Stimulated activated CD4-positive, alpha-beta T cell treated with anti-CD3 and anti-CD28 coated beads, Interleukin-12 subunit alpha, Interleukin-12 subunit beta, amount 100 ng/mL, for 24 hours (primary cell): ENCODE measurements at regions not wholly inside any gene's neighbourhood (a gene's known extent, or its start where the extent isn't known, plus 50 kb on each side); places are given as distances from the start of the nearest gene placed in this dataset.
"Not testable (repeated sequence)": the region's sequence is repeated elsewhere in the genome, so short reads cannot be mapped to it uniquely, and the experiment has no call there.

Experiments
- DNase-seq, 2 experiments: peaks; one replicate each; pipeline ENCODE4 v3.0.0-alpha.2; 2020; ENCODE audit warnings: low read depth in 2 of 2

- DNase-seq = no peak
Measured at GRCh38 chr7:85714951-85715350, 528.1 kb upstream of the SEMA3D start.

- DNase-seq = no peak
Measured at GRCh38 chr7:85714043-85714578, 527.3 kb upstream of the SEMA3D start.

GRCh38 chr7:85713171-85713570, 526.3 kb upstream of the SEMA3D start:
- DNase-seq = no peak

GRCh38 chr7:85711894-85712293, 525.0 kb upstream of the SEMA3D start:
- DNase-seq = no peak

GRCh38 chr7:85710960-85711359, 524.1 kb upstream of the SEMA3D start:
- no peak for DNase-seq

GRCh38 chr7:85708221-85708620, 521.4 kb upstream of the SEMA3D start:
- DNase-seq = no peak

- no peak for DNase-seq
Measured at GRCh38 chr7:85705076-85705475, 518.2 kb upstream of the SEMA3D start.

GRCh38 chr7:85703251-85704010, 516.6 kb upstream of the SEMA3D start:
- no peak for DNase-seq

GRCh38 chr7:85702348-85702747, 515.5 kb upstream of the SEMA3D start:
- no peak for DNase-seq

- no peak for DNase-seq
Measured at GRCh38 chr7:85699482-85699881, 512.6 kb upstream of the SEMA3D start.

- no peak for DNase-seq
Measured at GRCh38 chr7:85695533-85695932, 508.7 kb upstream of the SEMA3D start.

GRCh38 chr7:85695041-85695440, 508.2 kb upstream of the SEMA3D start:
- no peak for DNase-seq

GRCh38 chr7:85693326-85693725, 506.5 kb upstream of the SEMA3D start:
- no peak for DNase-seq

GRCh38 chr7:85688712-85689111, 501.9 kb upstream of the SEMA3D start:
- no peak for DNase-seq

- DNase-seq = no peak
Measured at GRCh38 chr7:85686401-85687181, 499.7 kb upstream of the SEMA3D start.

- no peak for DNase-seq
Measured at GRCh38 chr7:85685901-85686300, 499.0 kb upstream of the SEMA3D start.

GRCh38 chr7:85682833-85683620, 496.2 kb upstream of the SEMA3D start:
- DNase-seq = no peak

GRCh38 chr7:85681241-85681640, 494.4 kb upstream of the SEMA3D start:
- no peak for DNase-seq

GRCh38 chr7:85675093-85675492, 488.2 kb upstream of the SEMA3D start:
- not testable (repeated sequence) for DNase-seq

- no peak for DNase-seq
Measured at GRCh38 chr7:85673876-85674275, 487.0 kb upstream of the SEMA3D start.

GRCh38 chr7:85669225-85669624, 482.4 kb upstream of the SEMA3D start:
- DNase-seq = no peak

GRCh38 chr7:85664341-85664740, 477.5 kb upstream of the SEMA3D start:
- DNase-seq = no peak
